HL-60 (cell line): ENCODE measurements at regions not wholly inside any gene's neighbourhood (a gene's known extent, or its start where the extent isn't known, plus 50 kb on each side); places are given as distances from the start of the nearest gene placed in this dataset.

ENCODE experiments used
- DNase-seq, 2 experiments: peaks; one replicate each; pipeline ENCODE4 v3.0.0-alpha.2; 2010 to 2020; ENCODE audit warnings: low read depth in 1 of 2, low spot score in 1 of 2
- H3K27ac ChIP-seq: fragments of 250-450 bp; sonication (Bioruptor Pico); replicated peaks from 2 replicates; pipeline ENCODE4 v1.5.1; 2020; ENCODE audit warnings: mild to moderate bottlenecking, moderate library complexity
- H3K27me3 ChIP-seq: fragments of 250-450 bp; sonication (Bioruptor Pico); 2 replicates; pipeline ENCODE4 v1.5.1; 2021; ENCODE audit warnings: mild to moderate bottlenecking, moderate library complexity; ENCODE audit not compliant: insufficient read depth, poor library complexity, severe bottlenecking
- H3K4me3 ChIP-seq: replicated peaks from 2 replicates; pipeline ENCODE4 v1.5.1; 2011; ENCODE audit warnings: mild to moderate bottlenecking, control low read depth, low read length; ENCODE audit not compliant: insufficient read depth
- CTCF ChIP-seq: IDR thresholded peaks from one replicate; pipeline ENCODE4 v1.5.1; 2011; ENCODE audit warnings: low read length, control low read depth, inconsistent platforms; ENCODE audit not compliant: insufficient read depth
- GABPA ChIP-seq: IDR thresholded peaks from 2 replicates; pipeline ENCODE4 v1.6.1; 2012; ENCODE audit warnings: low read depth
- POLR2AphosphoS5 ChIP-seq: IDR thresholded peaks from 2 replicates; pipeline ENCODE4 v1.6.1; 2012; ENCODE audit warnings: low read depth
- REST ChIP-seq: IDR thresholded peaks from 2 replicates; pipeline ENCODE4 v1.6.1; 2012; ENCODE audit warnings: low read depth; ENCODE audit not compliant: insufficient replicate concordance
- SPI1 ChIP-seq: IDR thresholded peaks from 2 replicates; pipeline ENCODE4 v1.6.1; 2012; ENCODE audit warnings: low read depth, mild to moderate bottlenecking, borderline replicate concordance

- DNase-seq, result no peak
- no peak overlapping the region for H3K27ac ChIP-seq
- H3K27me3 ChIP-seq, result peaks cover 3% of the 10 kb centered on the region
- no peak overlapping the region for H3K4me3 ChIP-seq
- TF ChIP-seq SPI1, result no peak
- TF ChIP-seq GABPA, result no peak
- TF ChIP-seq CTCF, result no peak
- no peak for TF ChIP-seq POLR2AphosphoS5
- no peak for TF ChIP-seq REST
Observed at GRCh38 chr1:72763481-72763880, 481.1 kb upstream of the NEGR1 start.

- TF ChIP-seq SPI1, result no peak
- no peak for TF ChIP-seq CTCF
- TF ChIP-seq REST, result no peak
- no peak for TF ChIP-seq GABPA
- no peak for TF ChIP-seq POLR2AphosphoS5
- H3K4me3 ChIP-seq, result no peak overlapping the region
- DNase-seq, result no peak
- H3K27ac ChIP-seq, result no peak overlapping the region
- H3K27me3 ChIP-seq, result peaks cover 3% of the 10 kb centered on the region
Observed at GRCh38 chr1:72759486-72759885, 477.1 kb upstream of the NEGR1 start.

- H3K27ac ChIP-seq, result no peak overlapping the region
- no peaks in the 10 kb centered on the region for H3K27me3 ChIP-seq
- no peak overlapping the region for H3K4me3 ChIP-seq
- TF ChIP-seq SPI1 (no peak), CTCF (no peak), GABPA (no peak), REST (no peak), POLR2AphosphoS5 (no peak)
- no peak for DNase-seq
Observed at GRCh38 chr1:72757843-72758242, 475.5 kb upstream of the NEGR1 start.
